ENCODE measurements at regions not wholly inside any gene's neighbourhood (a gene's known extent, or its start where the extent isn't known, plus 50 kb on each side); places are given as distances from the start of the nearest gene placed in this dataset.

GRCh38 chr5:136689552-136689951, 324.2 kb upstream of the TRPC7 start:
- POLR2A ChIA-PET: no interaction called here
- Histone ChIP-seq H3K27me3 (replicated peaks; ENCODE audit: control insufficient read depth, insufficient read depth, low read length) (no peaks in the 10 kb centered on the region), H3K9me3 (no peaks in the 10 kb centered on the region), H3K4me1 (0 out of 2 replicates have a peak, but pooled peaks cover under 1% of the 10 kb centered on the region), H3K4me3 (ENCODE audit: low read depth, low read length) (no peak overlapping the region), H3K36me3 (ENCODE audit: control insufficient read depth, insufficient read depth, low read length) (no peaks in the 10 kb centered on the region)
- peaks cover 5% of the 10 kb centered on the region for H3K4me1 Mint-ChIP-seq (ENCODE audit: low read depth, unreplicated experiment)
- DNase-seq: no peak
- no peaks in the 10 kb centered on the region for H3K36me3 Mint-ChIP-seq (ENCODE audit: insufficient read depth, unreplicated experiment)
- CTCF ChIA-PET: no interaction called here
- no peak for TF ChIP-seq CTCF (IDR thresholded peaks at IDR 0.05; ENCODE audit: insufficient read depth in 1 of 2, low read depth in 1 of 2, low read length in 1 of 2, severe bottlenecking in 1 of 2, unreplicated experiment in 1 of 2)
- peaks cover 15% of the 10 kb centered on the region for H3K9me3 Mint-ChIP-seq (ENCODE audit: unreplicated experiment)
- intact Hi-C loops (cut with micrococcal nuclease; ENCODE audit: unreplicated experiment): no loop called here
- no peak overlapping the region for H3K4me3 Mint-ChIP-seq (ENCODE audit: unreplicated experiment)
- peaks cover 5% of the 10 kb centered on the region for H3K27me3 Mint-ChIP-seq (ENCODE audit: insufficient read depth, unreplicated experiment)
- H3K27ac Mint-ChIP-seq (ENCODE audit: unreplicated experiment): no peak overlapping the region
- no TSS peak for BruUV-seq (replicated peaks)

GRCh38 chr5:136686192-136686872, 321.0 kb upstream of the TRPC7 start:
- no peak overlapping the region for H3K4me3 Mint-ChIP-seq (ENCODE audit: unreplicated experiment)
- no TSS peak for BruUV-seq (replicated peaks)
- peak; percentile 36 to 48 for DNase-seq
- Histone ChIP-seq H3K27me3 (replicated peaks; ENCODE audit: control insufficient read depth, insufficient read depth, low read length) (no peaks in the 10 kb centered on the region), H3K4me3 (ENCODE audit: low read depth, low read length) (no peak overlapping the region), H3K4me1 (peaks cover 9% of the 10 kb centered on the region; the same call in 1 of the 2 replicates), H3K36me3 (ENCODE audit: control insufficient read depth, insufficient read depth, low read length) (no peaks in the 10 kb centered on the region), H3K9me3 (no peaks in the 10 kb centered on the region)
- H3K4me1 Mint-ChIP-seq (ENCODE audit: low read depth, unreplicated experiment): peaks cover 11% of the 10 kb centered on the region
- CTCF ChIA-PET: interaction anchor here (0.8 to 1.5 kb wide), 6 partner anchors 19 to 437 kb away, joined by 3 to 15 read pairs (median 4); no protein-coding TSS in a partner anchor
- intact Hi-C loops (cut with micrococcal nuclease; ENCODE audit: unreplicated experiment): loop anchor here (1.0 kb wide), 3 partner anchors 48 to 312 kb away; no protein-coding TSS in a partner anchor
- H3K27ac Mint-ChIP-seq (ENCODE audit: unreplicated experiment): no peak overlapping the region
- peaks cover 23% of the 10 kb centered on the region for H3K9me3 Mint-ChIP-seq (ENCODE audit: unreplicated experiment)
- POLR2A ChIA-PET: no interaction called here
- peak; percentile 51 to 80 for TF ChIP-seq CTCF (IDR thresholded peaks at IDR 0.05; ENCODE audit: insufficient read depth in 1 of 2, low read depth in 1 of 2, low read length in 1 of 2, severe bottlenecking in 1 of 2, unreplicated experiment in 1 of 2)
- no peaks in the 10 kb centered on the region for H3K36me3 Mint-ChIP-seq (ENCODE audit: insufficient read depth, unreplicated experiment)
- H3K27me3 Mint-ChIP-seq (ENCODE audit: insufficient read depth, unreplicated experiment): peaks cover 2% of the 10 kb centered on the region

GRCh38 chr5:136682986-136683385, 317.6 kb upstream of the TRPC7 start:
- no peaks in the 10 kb centered on the region for H3K36me3 Mint-ChIP-seq (ENCODE audit: insufficient read depth, unreplicated experiment)
- peaks cover 8% of the 10 kb centered on the region; the same call in 1 of the 2 replicates for H3K9me3 ChIP-seq
- H3K9me3 Mint-ChIP-seq (ENCODE audit: unreplicated experiment): peaks cover 12% of the 10 kb centered on the region
- H3K4me3 ChIP-seq (ENCODE audit: low read depth, low read length): no peak overlapping the region
- BruUV-seq (replicated peaks): no TSS peak
- DNase-seq: no peak
- no peak overlapping the region for H3K4me3 Mint-ChIP-seq (ENCODE audit: unreplicated experiment)
- no peaks in the 10 kb centered on the region for H3K36me3 ChIP-seq (ENCODE audit: control insufficient read depth, insufficient read depth, low read length)
- intact Hi-C loops (cut with micrococcal nuclease; ENCODE audit: unreplicated experiment): loop anchor here (5.0 kb wide), 1 partner anchor 436 kb away; no protein-coding TSS in a partner anchor
- H3K4me1 Mint-ChIP-seq (ENCODE audit: low read depth, unreplicated experiment): peaks cover 11% of the 10 kb centered on the region
- no peak overlapping the region for H3K27ac Mint-ChIP-seq (ENCODE audit: unreplicated experiment)
- ChIA-PET POLR2A (no interaction called here), CTCF (interaction anchor here (0.5 kb wide), 1 partner anchor 957 kb away, joined by 3 read pairs; no protein-coding TSS in a partner anchor)
- no peak for TF ChIP-seq CTCF (IDR thresholded peaks at IDR 0.05; ENCODE audit: insufficient read depth in 1 of 2, low read depth in 1 of 2, low read length in 1 of 2, severe bottlenecking in 1 of 2, unreplicated experiment in 1 of 2)
- peaks cover 9% of the 10 kb centered on the region; the same call in 1 of the 2 replicates for H3K4me1 ChIP-seq
- H3K27me3 ChIP-seq (replicated peaks; ENCODE audit: control insufficient read depth, insufficient read depth, low read length): no peaks in the 10 kb centered on the region
- no peaks in the 10 kb centered on the region for H3K27me3 Mint-ChIP-seq (ENCODE audit: insufficient read depth, unreplicated experiment)

Measured in Caco-2 (cell line).